GM23338 (cell line): ENCODE measurements at regions not wholly inside any gene's neighbourhood (a gene's known extent, or its start where the extent isn't known, plus 50 kb on each side); places are given as distances from the start of the nearest gene placed in this dataset.

Experiments used
- CREB1 ChIP-seq: fragments of 250-450 bp; sonication (Bioruptor Pico); IDR thresholded peaks from 2 replicates; pipeline ENCODE4 v1.5.0; 2020; ENCODE audit warnings: low read depth, mild to moderate bottlenecking, moderate library complexity
- EZH2 ChIP-seq: fragments of 200-600 bp; sonication (generic); IDR thresholded peaks from one replicate; pipeline ENCODE4 v1.8.0; 2017; ENCODE audit warnings: antibody characterized with exemption, mild to moderate bottlenecking, low read depth; ENCODE audit not compliant: unreplicated experiment
- EZH2phosphoT487 ChIP-seq: fragments of 200-600 bp; sonication (generic); IDR thresholded peaks from one replicate; pipeline ENCODE4 v1.8.1; 2018; ENCODE audit warnings: antibody characterized with exemption; ENCODE audit not compliant: unreplicated experiment
- NANOG ChIP-seq: IDR thresholded peaks from 2 replicates; pipeline ENCODE4 v1.6.1; 2016; ENCODE audit warnings: antibody characterized with exemption, borderline replicate concordance
- POLR2AphosphoS5 ChIP-seq: IDR thresholded peaks from 2 replicates; pipeline ENCODE4 v1.6.1; 2016; ENCODE audit warnings: antibody characterized with exemption, low read depth
- REST ChIP-seq: IDR thresholded peaks from one replicate; pipeline ENCODE4 v1.6.1; 2018; ENCODE audit warnings: antibody characterized with exemption; ENCODE audit not compliant: unreplicated experiment
- ZNF331 ChIP-seq: fragments of 250-450 bp; sonication (Bioruptor Pico); IDR thresholded peaks from 2 replicates; pipeline ENCODE4 v1.5.0; 2020; ENCODE audit warnings: low read depth, mild to moderate bottlenecking, moderate library complexity
- TF ChIP-seq, protein P1 (sequence below), 2 experiments: fragments of 200-600 bp in 1 of 2; sonication (generic) in 1 of 2; conservative IDR thresholded peaks; 2 replicates each; pipeline versions ENCODE4 v1.5.1 to v1.6.1; 2016 to 2017; ENCODE audit warnings: antibody characterized with exemption in 2 of 2, low read depth in 2 of 2, mild to moderate bottlenecking in 2 of 2, moderate library complexity in 1 of 2

- TF ChIP-seq, protein P1, sequence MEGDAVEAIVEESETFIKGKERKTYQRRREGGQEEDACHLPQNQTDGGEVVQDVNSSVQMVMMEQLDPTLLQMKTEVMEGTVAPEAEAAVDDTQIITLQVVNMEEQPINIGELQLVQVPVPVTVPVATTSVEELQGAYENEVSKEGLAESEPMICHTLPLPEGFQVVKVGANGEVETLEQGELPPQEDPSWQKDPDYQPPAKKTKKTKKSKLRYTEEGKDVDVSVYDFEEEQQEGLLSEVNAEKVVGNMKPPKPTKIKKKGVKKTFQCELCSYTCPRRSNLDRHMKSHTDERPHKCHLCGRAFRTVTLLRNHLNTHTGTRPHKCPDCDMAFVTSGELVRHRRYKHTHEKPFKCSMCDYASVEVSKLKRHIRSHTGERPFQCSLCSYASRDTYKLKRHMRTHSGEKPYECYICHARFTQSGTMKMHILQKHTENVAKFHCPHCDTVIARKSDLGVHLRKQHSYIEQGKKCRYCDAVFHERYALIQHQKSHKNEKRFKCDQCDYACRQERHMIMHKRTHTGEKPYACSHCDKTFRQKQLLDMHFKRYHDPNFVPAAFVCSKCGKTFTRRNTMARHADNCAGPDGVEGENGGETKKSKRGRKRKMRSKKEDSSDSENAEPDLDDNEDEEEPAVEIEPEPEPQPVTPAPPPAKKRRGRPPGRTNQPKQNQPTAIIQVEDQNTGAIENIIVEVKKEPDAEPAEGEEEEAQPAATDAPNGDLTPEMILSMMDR (conservative IDR thresholded peaks at IDR 0.05; ENCODE audit: low read depth in 2 of 2): no peak
- TF ChIP-seq EZH2: no peak
- no peak for TF ChIP-seq CREB1 (CRISPR knock-in tag)
- no peak for TF ChIP-seq POLR2AphosphoS5
- no peak for TF ChIP-seq REST
- no peak for TF ChIP-seq ZNF331 (CRISPR knock-in tag)
- no peak for TF ChIP-seq NANOG
- no peak for TF ChIP-seq EZH2phosphoT487
Observed at GRCh38 chr3:73718326-73719110, 93.8 kb upstream of the PDZRN3 start.
